Spinal cord (tissue), 9 donors: ENCODE measurements at regions not wholly inside any gene's neighbourhood (a gene's known extent, or its start where the extent isn't known, plus 50 kb on each side); places are given as distances from the start of the nearest gene placed in this dataset.

ENCODE experiments used
- DNase-seq, 6 donors: peaks; one replicate each; pipeline versions ENCODE4 v3.0.0 to v3.0.0-alpha.2; 2013 to 2015; ENCODE audit warnings: low spot score in 6 of 6, low read depth in 4 of 6
- H3K27ac ChIP-seq: one replicate; pipeline ENCODE4 v1.5.1; 2013; ENCODE audit warnings: low read depth, low read length, control low read depth
- H3K27me3 ChIP-seq: one replicate; pipeline ENCODE4 v1.6.1; 2013; ENCODE audit warnings: low read length; ENCODE audit not compliant: control insufficient read depth, insufficient read depth
- H3K36me3 ChIP-seq: one replicate; pipeline ENCODE4 v1.6.1; 2013; ENCODE audit warnings: low read length; ENCODE audit not compliant: control insufficient read depth, insufficient read depth
- H3K4me1 ChIP-seq: one replicate; pipeline ENCODE4 v1.6.1; 2013; ENCODE audit warnings: low read length; ENCODE audit not compliant: control insufficient read depth, insufficient read depth
- H3K4me3 ChIP-seq: one replicate; pipeline ENCODE4 v1.5.1; 2013; ENCODE audit warnings: low read depth, low read length, control low read depth
- H3K9me3 ChIP-seq: one replicate; pipeline ENCODE4 v1.6.1; 2013; ENCODE audit warnings: low read length; ENCODE audit not compliant: control insufficient read depth, insufficient read depth
- WGBS: methylation state at CpG from one replicate; pipeline ENCODE4 v1.1.5; 2013; ENCODE audit warnings: missing lambda C conversion rate; ENCODE audit not compliant: insufficient coverage; 5-methylcytosine and 5-hydroxymethylcytosine counted together
- donor health status: healthy.

- Histone ChIP-seq H3K9me3 (peaks cover 2% of the 10 kb centered on the region), H3K27ac (no peak overlapping the region), H3K27me3 (no peaks in the 10 kb centered on the region), H3K36me3 (peaks cover 3% of the 10 kb centered on the region), H3K4me1 (peaks cover 10% of the 10 kb centered on the region), H3K4me3 (no peak overlapping the region)
- WGBS, result 100% methylated on average over 1 of the region's 3 CpGs
- no peak for DNase-seq
Measured at GRCh38 chr17:63258785-63259184, 187.3 kb downstream of the CYB561 start.

GRCh38 chr17:63262751-63263476, 183.2 kb downstream of the CYB561 start:
- Histone ChIP-seq H3K4me3 (no peak overlapping the region), H3K27ac (no peak overlapping the region), H3K4me1 (peaks cover 9% of the 10 kb centered on the region), H3K36me3 (peaks cover 3% of the 10 kb centered on the region), H3K27me3 (no peaks in the 10 kb centered on the region), H3K9me3 (peaks cover 2% of the 10 kb centered on the region)
- no peak for DNase-seq
- WGBS, result no CpG with 5 or more reads among the region's 5 CpGs

GRCh38 chr17:63265526-63265925, 180.6 kb downstream of the CYB561 start:
- Histone ChIP-seq H3K27ac (no peak overlapping the region), H3K4me3 (no peak overlapping the region), H3K4me1 (no peaks in the 10 kb centered on the region), H3K9me3 (no peaks in the 10 kb centered on the region), H3K27me3 (no peaks in the 10 kb centered on the region), H3K36me3 (no peaks in the 10 kb centered on the region)
- DNase-seq, result no peak

- Histone ChIP-seq H3K27me3 (no peaks in the 10 kb centered on the region), H3K36me3 (no peaks in the 10 kb centered on the region), H3K4me3 (no peak overlapping the region), H3K4me1 (no peaks in the 10 kb centered on the region), H3K27ac (no peak overlapping the region), H3K9me3 (no peaks in the 10 kb centered on the region)
- no peak for DNase-seq
- WGBS, result 100% methylated on average over 2 of the region's 4 CpGs
Measured at GRCh38 chr17:63267846-63268245, 178.3 kb downstream of the CYB561 start.

- Histone ChIP-seq H3K4me3 (no peak overlapping the region), H3K27ac (no peak overlapping the region), H3K27me3 (no peaks in the 10 kb centered on the region), H3K9me3 (no peaks in the 10 kb centered on the region), H3K36me3 (no peaks in the 10 kb centered on the region), H3K4me1 (no peaks in the 10 kb centered on the region)
- 100% methylated on average over 1 of the region's 3 CpGs for WGBS
- no peak for DNase-seq
Measured at GRCh38 chr17:63268827-63269226, 177.3 kb downstream of the CYB561 start.

- H3K27ac ChIP-seq, result no peak overlapping the region
- H3K4me3 ChIP-seq, result no peak overlapping the region
- no peaks in the 10 kb centered on the region for H3K4me1 ChIP-seq
- no peaks in the 10 kb centered on the region for H3K36me3 ChIP-seq
- no peak for DNase-seq
- H3K27me3 ChIP-seq, result no peaks in the 10 kb centered on the region
- WGBS, result 100% methylated on average over 2 of the region's 3 CpGs
- no peaks in the 10 kb centered on the region for H3K9me3 ChIP-seq
Measured at GRCh38 chr17:63270610-63271009, 175.5 kb downstream of the CYB561 start.

- Histone ChIP-seq H3K9me3 (no peaks in the 10 kb centered on the region), H3K4me1 (no peaks in the 10 kb centered on the region), H3K27ac (no peak overlapping the region), H3K27me3 (no peaks in the 10 kb centered on the region), H3K4me3 (no peak overlapping the region), H3K36me3 (no peaks in the 10 kb centered on the region)
- DNase-seq, result no peak
- WGBS, result no CpG with 5 or more reads among the region's 3 CpGs
Measured at GRCh38 chr17:63274146-63274545, 172.0 kb downstream of the CYB561 start.

GRCh38 chr17:63275318-63275970, 170.7 kb downstream of the CYB561 start:
- Histone ChIP-seq H3K27me3 (no peaks in the 10 kb centered on the region), H3K27ac (no peak overlapping the region), H3K9me3 (no peaks in the 10 kb centered on the region), H3K4me1 (no peaks in the 10 kb centered on the region), H3K4me3 (no peak overlapping the region), H3K36me3 (no peaks in the 10 kb centered on the region)
- peak in 1 of 6 donors; percentile 10 for DNase-seq
- no CpG with 5 or more reads among the region's 1 CpG for WGBS

GRCh38 chr17:63275971-63276745, 169.9 kb downstream of the CYB561 start:
- no peak overlapping the region for H3K4me3 ChIP-seq
- no peak for DNase-seq
- H3K9me3 ChIP-seq, result no peaks in the 10 kb centered on the region
- no peak overlapping the region for H3K27ac ChIP-seq
- no peaks in the 10 kb centered on the region for H3K4me1 ChIP-seq
- H3K36me3 ChIP-seq, result no peaks in the 10 kb centered on the region
- H3K27me3 ChIP-seq, result no peaks in the 10 kb centered on the region
- no CpG with 5 or more reads among the region's 2 CpGs for WGBS
